SHP77 (cell line): ENCODE measurements at regions not wholly inside any gene's neighbourhood (a gene's known extent, or its start where the extent isn't known, plus 50 kb on each side); places are given as distances from the start of the nearest gene placed in this dataset.

Experiments used
- DNase-seq, 2 experiments: peaks; one replicate each; lab custom pipeline; 2025; lab: John Stamatoyannopoulos, UW

GRCh38 chr14:85991156-85991555 lies 461.2 kb downstream of the FLRT2 start:
- DNase-seq, result no peak

- no peak for DNase-seq
These were observed 458.0 kb downstream of the FLRT2 start for GRCh38 chr14:85987907-85988306.

- DNase-seq, result no peak
These were observed 457.3 kb downstream of the FLRT2 start for GRCh38 chr14:85987292-85987691.

GRCh38 chr14:85978582-85979250 lies 448.8 kb downstream of the FLRT2 start:
- DNase-seq, result no peak

GRCh38 chr14:85974602-85975001 lies 444.7 kb downstream of the FLRT2 start:
- DNase-seq, result no peak

- no peak for DNase-seq
These were observed 433.5 kb downstream of the FLRT2 start for GRCh38 chr14:85963486-85963885.

GRCh38 chr14:85960756-85961155 lies 430.8 kb downstream of the FLRT2 start:
- DNase-seq, result no peak

- DNase-seq, result no peak
These were observed 429.1 kb downstream of the FLRT2 start for GRCh38 chr14:85959063-85959462.

- no peak for DNase-seq
These were observed 428.1 kb downstream of the FLRT2 start for GRCh38 chr14:85958069-85958468.

GRCh38 chr14:85953265-85953664 lies 423.3 kb downstream of the FLRT2 start:
- no peak for DNase-seq

GRCh38 chr14:85948153-85948552 lies 418.2 kb downstream of the FLRT2 start:
- no peak for DNase-seq

GRCh38 chr14:85947461-85948139 lies 417.7 kb downstream of the FLRT2 start:
- no peak for DNase-seq

- no peak for DNase-seq
These were observed 413.2 kb downstream of the FLRT2 start for GRCh38 chr14:85943192-85943591.

GRCh38 chr14:85934886-85935254 lies 404.9 kb downstream of the FLRT2 start:
- no peak for DNase-seq

- peak in 1 of 2 experiments; percentile 3 for DNase-seq
These were observed 404.4 kb downstream of the FLRT2 start for GRCh38 chr14:85934123-85934885.

- no peak for DNase-seq
These were observed 391.3 kb downstream of the FLRT2 start for GRCh38 chr14:85921241-85921640.

- no peak for DNase-seq
These were observed 387.8 kb downstream of the FLRT2 start for GRCh38 chr14:85917716-85918115.

GRCh38 chr14:85915711-85916110 lies 385.8 kb downstream of the FLRT2 start:
- no peak for DNase-seq

- DNase-seq, result no peak
These were observed 382.2 kb downstream of the FLRT2 start for GRCh38 chr14:85912141-85912540.

GRCh38 chr14:85911044-85911443 lies 381.1 kb downstream of the FLRT2 start:
- DNase-seq, result no peak

GRCh38 chr14:85909581-85909980 lies 379.6 kb downstream of the FLRT2 start:
- DNase-seq, result peak in 1 of 2 experiments; percentile 28

GRCh38 chr14:85907536-85907935 lies 377.6 kb downstream of the FLRT2 start:
- no peak for DNase-seq

GRCh38 chr14:85897808-85898207 lies 367.9 kb downstream of the FLRT2 start:
- no peak for DNase-seq
